IPS DF 6.9 (cell line): ENCODE measurements at regions not wholly inside any gene's neighbourhood (a gene's known extent, or its start where the extent isn't known, plus 50 kb on each side); places are given as distances from the start of the nearest gene placed in this dataset.

Experiments
- DNase-seq: peaks from one replicate; pipeline ENCODE4 v3.0.0-alpha.2; 2013; ENCODE audit warnings: low read depth, low spot score
- H3K27ac ChIP-seq: one replicate; pipeline ENCODE4 v1.5.1; 2013; ENCODE audit warnings: low read length, control low read depth
- H3K27me3 ChIP-seq: 2 replicates; pipeline ENCODE4 v1.6.1; 2013; ENCODE audit warnings: mild to moderate bottlenecking, low read length; ENCODE audit not compliant: control insufficient read depth, insufficient read depth
- H3K36me3 ChIP-seq: 2 replicates; pipeline ENCODE4 v1.6.1; 2013; ENCODE audit warnings: low read length; ENCODE audit not compliant: control insufficient read depth, insufficient read depth
- H3K4me1 ChIP-seq: 2 replicates; pipeline ENCODE4 v1.6.1; 2013; ENCODE audit warnings: low read length; ENCODE audit not compliant: control insufficient read depth, insufficient read depth
- H3K4me3 ChIP-seq: 2 replicates; pipeline ENCODE4 v1.5.1; 2013; ENCODE audit warnings: mild to moderate bottlenecking, low read length
- H3K9me3 ChIP-seq: 2 replicates; pipeline ENCODE4 v1.6.1; 2013; ENCODE audit warnings: low read length, inconsistent platforms; ENCODE audit not compliant: control insufficient read depth, insufficient read depth
- WGBS: extraction: QIAGEN DNeasy Blood & Tissue Kit; methylation state at CpG from one replicate; pipeline ENCODE4 v1.1.7; 2013; ENCODE audit warnings: mixed read lengths, missing lambda C conversion rate; ENCODE audit not compliant: insufficient read length, insufficient coverage; 5-methylcytosine and 5-hydroxymethylcytosine counted together

DNA sequence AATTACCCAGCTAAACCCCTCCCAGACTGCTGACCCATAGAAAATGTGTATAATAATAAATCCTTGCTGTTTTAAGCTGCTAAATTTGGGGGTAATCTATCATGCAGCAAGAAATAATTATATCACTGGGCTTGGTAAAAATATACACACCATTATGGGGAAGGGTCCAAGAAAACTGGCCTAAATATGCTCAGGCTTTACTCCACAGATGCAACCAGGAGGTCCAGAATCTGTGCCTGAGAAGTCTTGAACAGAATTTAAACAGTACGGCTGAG is 102.5 kb upstream of the SLC44A1 start:
- H3K4me3 ChIP-seq, result no peak overlapping the region
- H3K4me1 ChIP-seq, result peaks cover 2% of the 10 kb centered on the region; the same call in 1 of the 2 replicates
- H3K27me3 ChIP-seq, result no peaks in the 10 kb centered on the region
- no peak overlapping the region for H3K27ac ChIP-seq
- no CpG with 5 or more reads among the region's 1 CpG for WGBS
- DNase-seq, result no peak
- no peaks in the 10 kb centered on the region for H3K9me3 ChIP-seq
- no peaks in the 10 kb centered on the region for H3K36me3 ChIP-seq

DNA sequence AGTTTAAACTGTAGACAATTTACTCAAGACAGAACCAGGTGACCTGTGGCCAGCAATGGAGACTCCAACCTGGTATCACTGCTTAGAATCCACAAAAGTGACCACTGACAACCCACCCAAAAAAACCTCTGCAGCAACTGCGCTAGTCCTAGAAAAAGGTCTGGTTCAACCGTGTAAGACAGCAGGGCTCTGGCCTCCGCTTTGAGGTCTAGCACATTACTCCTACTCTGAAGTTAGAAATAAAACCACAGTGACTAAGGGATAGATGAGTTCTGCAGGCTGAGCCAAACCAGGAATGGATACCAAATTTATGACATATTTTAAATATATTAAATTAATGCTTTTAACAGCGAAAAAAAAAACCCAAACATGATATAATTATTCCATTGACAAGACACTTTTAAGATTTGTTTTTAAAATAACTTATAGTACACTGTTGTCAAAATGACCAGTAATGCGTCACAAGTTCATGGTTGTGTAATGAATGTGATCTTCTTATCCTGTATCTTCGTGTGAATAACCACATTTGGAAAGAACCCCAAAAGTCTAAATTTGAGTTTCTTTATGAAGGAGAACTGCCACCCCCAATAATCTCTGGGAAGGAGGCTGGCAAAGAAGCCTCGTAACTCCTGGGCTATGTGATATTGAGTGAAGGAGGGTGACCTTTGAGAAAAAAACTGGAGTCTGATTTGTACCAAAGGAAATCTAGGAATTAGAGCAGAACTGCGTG is 101.9 kb upstream of the SLC44A1 start:
- Histone ChIP-seq H3K27me3 (no peaks in the 10 kb centered on the region), H3K9me3 (no peaks in the 10 kb centered on the region), H3K4me3 (no peak overlapping the region), H3K36me3 (no peaks in the 10 kb centered on the region), H3K27ac (no peak overlapping the region), H3K4me1 (peaks cover 2% of the 10 kb centered on the region; the same call in 1 of the 2 replicates)
- WGBS, result no CpG with 5 or more reads among the region's 8 CpGs
- DNase-seq, result no peak

DNA sequence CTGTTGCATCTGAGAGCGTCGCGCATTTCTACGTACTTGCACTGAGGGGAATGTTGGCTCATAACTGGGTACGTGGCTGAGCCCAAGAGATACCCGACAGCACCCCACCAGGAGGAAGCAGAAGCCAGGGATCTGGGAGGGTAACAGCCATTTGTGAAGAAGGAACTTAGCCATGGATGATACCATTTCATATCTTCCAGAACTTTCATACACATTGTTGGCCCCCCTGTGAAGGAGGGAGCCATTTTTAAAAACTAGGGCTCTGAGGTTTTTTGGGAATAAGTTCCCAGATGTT is 101.4 kb upstream of the SLC44A1 start:
- Histone ChIP-seq H3K27ac (no peak overlapping the region), H3K4me3 (no peak overlapping the region), H3K9me3 (no peaks in the 10 kb centered on the region), H3K27me3 (no peaks in the 10 kb centered on the region), H3K36me3 (no peaks in the 10 kb centered on the region), H3K4me1 (peaks cover 2% of the 10 kb centered on the region; the same call in 1 of the 2 replicates)
- no CpG with 5 or more reads among the region's 6 CpGs for WGBS
- no peak for DNase-seq

DNA sequence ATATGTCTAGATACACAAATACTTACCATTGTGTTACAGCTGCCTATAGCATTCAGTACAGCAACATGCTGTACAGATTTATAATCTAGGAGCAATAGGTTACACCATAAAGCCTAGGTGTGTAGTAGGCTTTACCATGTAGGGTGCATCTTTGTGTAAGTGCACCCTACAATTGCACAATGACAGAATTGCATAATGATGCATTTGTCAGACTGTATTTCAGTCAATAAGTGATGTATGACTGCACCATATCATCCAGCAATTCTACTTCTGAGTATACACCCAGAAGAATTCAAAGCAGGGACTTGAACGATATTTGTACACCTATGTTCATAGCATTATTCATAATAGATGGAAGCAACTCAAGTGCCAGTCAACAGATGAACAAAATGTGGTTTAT is 100.4 kb upstream of the SLC44A1 start:
- Histone ChIP-seq H3K27ac (no peak overlapping the region), H3K9me3 (no peaks in the 10 kb centered on the region), H3K27me3 (no peaks in the 10 kb centered on the region), H3K4me3 (no peak overlapping the region), H3K36me3 (no peaks in the 10 kb centered on the region), H3K4me1 (peaks cover 2% of the 10 kb centered on the region; the same call in 1 of the 2 replicates)
- no peak for DNase-seq
- no CpG with 5 or more reads among the region's 1 CpG for WGBS

DNA sequence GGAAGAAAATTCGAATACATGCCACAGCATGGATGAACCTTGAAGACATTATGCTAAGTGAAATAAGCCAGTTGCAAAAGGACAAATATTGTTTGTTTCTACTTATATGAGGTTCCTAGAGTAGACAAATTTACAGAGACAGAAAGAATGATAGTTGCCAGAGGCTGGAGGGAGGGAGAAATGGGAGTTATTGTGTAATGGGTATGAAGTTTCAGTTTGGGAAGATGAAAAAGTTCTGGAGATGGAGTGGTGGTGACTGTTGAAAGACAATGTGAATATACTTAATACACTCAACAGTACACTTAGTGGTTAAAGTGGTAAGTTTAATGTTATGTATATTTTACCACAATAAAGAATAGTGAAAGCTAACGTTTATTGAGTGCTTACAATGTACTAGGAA is 99.6 kb upstream of the SLC44A1 start:
- Histone ChIP-seq H3K9me3 (no peaks in the 10 kb centered on the region), H3K27ac (no peak overlapping the region), H3K4me1 (no peaks in the 10 kb centered on the region), H3K4me3 (no peak overlapping the region), H3K36me3 (no peaks in the 10 kb centered on the region), H3K27me3 (no peaks in the 10 kb centered on the region)
- DNase-seq, result no peak
- no CpG with 5 or more reads among the region's 2 CpGs for WGBS

DNA sequence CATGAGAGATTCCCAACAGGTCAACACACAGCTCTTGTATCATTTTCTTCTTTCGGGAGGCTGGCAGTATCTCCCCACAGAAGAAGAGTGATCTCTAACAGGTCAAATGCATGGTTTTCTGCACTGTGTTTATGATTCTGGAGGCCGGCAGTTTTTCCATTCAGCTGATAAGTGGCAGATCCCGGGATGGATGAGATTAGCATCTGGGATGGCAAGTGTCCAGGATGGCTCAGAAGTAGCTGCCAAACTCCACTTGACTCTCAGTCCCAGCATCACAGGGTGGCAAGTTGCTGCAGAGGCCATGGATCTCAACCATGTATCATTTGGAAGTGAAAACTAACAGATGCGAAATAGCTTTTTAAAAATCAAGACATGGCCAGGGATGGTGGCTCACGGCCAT is 97.8 kb upstream of the SLC44A1 start:
- H3K27ac ChIP-seq, result no peak overlapping the region
- H3K4me3 ChIP-seq, result no peak overlapping the region
- DNase-seq, result no peak
- H3K4me1 ChIP-seq, result no peaks in the 10 kb centered on the region
- H3K9me3 ChIP-seq, result no peaks in the 10 kb centered on the region
- no peaks in the 10 kb centered on the region for H3K27me3 ChIP-seq
- no peaks in the 10 kb centered on the region for H3K36me3 ChIP-seq
- no CpG with 5 or more reads among the region's 5 CpGs for WGBS

DNA sequence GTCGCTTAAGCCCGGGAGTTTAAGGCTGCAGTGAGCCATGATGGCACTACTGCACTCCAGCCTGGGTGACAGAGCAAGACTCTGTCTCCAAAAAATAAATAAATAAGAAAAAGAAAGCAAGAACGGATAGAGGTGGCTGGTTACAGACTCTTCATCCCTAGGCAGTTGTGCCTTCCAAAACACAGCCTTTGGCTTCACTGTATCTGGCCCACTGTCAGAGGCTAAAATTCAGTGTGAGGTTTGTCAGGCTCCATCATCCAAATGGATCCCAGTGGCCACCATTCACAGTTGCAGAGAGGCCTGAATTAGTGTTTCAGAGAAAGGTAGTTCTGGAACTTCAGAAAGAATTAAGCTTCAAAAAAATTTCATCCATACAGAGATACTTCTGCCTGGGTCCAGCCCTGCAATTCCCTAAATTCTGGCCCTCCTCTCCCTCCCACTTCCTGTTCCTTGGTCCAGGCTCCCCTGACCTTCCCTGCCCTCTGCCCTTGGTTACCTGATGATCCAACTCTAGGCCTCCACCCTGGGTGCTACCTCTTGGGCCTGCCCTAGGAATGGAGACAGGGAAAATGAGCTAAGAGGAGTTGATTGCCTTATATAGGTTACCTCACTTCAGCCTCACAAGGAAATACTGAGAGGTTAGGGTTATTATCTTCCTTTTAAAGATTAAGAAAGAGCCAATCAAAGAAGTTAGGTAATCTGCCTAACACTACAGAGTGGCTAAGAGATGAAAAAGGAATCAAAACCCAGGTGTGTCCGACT is 97.2 kb upstream of the SLC44A1 start:
- WGBS, result no CpG with 5 or more reads among the region's 4 CpGs
- H3K27me3 ChIP-seq, result no peaks in the 10 kb centered on the region
- H3K4me1 ChIP-seq, result no peaks in the 10 kb centered on the region
- no peaks in the 10 kb centered on the region for H3K9me3 ChIP-seq
- no peak overlapping the region for H3K4me3 ChIP-seq
- no peaks in the 10 kb centered on the region for H3K36me3 ChIP-seq
- no peak for DNase-seq
- H3K27ac ChIP-seq, result no peak overlapping the region

DNA sequence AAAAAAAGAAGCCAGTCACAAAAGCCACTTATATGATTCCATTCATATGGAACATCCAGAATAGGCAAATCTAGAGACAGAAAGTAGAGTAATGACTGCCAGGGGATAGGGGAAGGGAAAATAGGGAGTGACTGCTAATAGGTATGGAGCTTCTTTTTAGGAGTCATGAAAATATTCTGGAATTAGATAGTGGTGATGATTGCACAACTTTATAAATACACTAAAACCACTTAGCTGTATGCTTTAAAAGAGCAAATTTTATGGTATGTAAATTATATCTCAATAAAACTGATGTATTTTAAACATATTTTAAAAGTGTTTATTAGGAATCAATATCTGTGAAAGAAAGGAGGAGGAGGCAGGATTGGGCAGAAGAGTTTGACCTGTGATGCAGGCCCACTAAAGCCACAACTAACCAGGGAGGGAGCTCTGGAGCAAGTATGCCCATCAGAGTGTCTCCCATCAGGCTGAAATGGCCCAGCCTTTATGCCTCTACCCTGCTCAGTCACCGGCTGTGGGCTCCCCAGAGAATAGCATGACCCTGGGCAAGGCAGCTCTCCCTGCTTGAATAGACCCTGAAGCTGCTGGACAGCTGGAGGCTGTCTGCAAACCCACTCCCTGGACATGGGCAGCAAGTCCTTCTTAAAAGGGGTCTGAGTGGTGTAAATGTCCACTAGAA is 96.0 kb upstream of the SLC44A1 start:
- no peaks in the 10 kb centered on the region for H3K9me3 ChIP-seq
- no peak overlapping the region for H3K27ac ChIP-seq
- H3K27me3 ChIP-seq, result no peaks in the 10 kb centered on the region
- H3K4me1 ChIP-seq, result no peaks in the 10 kb centered on the region
- DNase-seq, result no peak
- no peak overlapping the region for H3K4me3 ChIP-seq
- no CpG with 5 or more reads among the region's 1 CpG for WGBS
- no peaks in the 10 kb centered on the region for H3K36me3 ChIP-seq

DNA sequence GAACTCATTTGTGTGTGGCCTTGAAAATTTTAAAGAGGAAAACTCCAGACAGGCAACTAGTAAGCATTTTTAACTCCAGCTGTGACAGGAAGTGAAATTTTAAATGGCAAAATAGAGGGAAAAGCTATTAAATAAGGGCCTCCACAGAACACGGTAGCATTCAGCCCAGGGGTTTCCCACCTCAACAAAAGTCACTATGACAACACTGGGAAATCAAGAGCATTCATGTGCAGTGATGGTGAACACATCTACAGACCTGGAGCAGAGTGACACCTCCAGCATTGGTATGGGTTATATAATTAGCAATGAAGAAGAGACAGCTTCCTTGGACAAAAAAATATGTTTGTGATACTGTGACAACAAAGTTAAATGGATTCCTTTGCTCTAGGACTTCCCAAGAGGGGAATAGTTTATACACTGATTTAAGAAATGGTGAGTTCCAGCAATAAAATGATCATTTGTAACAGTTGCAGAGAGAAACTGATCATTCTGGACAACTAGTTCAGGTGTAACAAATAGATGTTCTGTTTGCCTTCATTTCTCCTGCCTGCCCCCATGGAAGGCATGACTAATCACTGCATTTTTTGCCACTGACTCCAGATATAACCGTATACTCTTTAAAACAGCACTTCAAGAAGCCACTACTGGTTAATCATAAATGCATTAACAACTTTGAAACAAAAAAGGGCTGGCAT is 93.3 kb upstream of the SLC44A1 start:
- H3K4me1 ChIP-seq, result no peaks in the 10 kb centered on the region
- no peaks in the 10 kb centered on the region for H3K27me3 ChIP-seq
- H3K27ac ChIP-seq, result no peak overlapping the region
- WGBS, result no CpG with 5 or more reads among the region's 2 CpGs
- no peaks in the 10 kb centered on the region for H3K9me3 ChIP-seq
- no peak overlapping the region for H3K4me3 ChIP-seq
- no peaks in the 10 kb centered on the region for H3K36me3 ChIP-seq
- DNase-seq, result no peak

DNA sequence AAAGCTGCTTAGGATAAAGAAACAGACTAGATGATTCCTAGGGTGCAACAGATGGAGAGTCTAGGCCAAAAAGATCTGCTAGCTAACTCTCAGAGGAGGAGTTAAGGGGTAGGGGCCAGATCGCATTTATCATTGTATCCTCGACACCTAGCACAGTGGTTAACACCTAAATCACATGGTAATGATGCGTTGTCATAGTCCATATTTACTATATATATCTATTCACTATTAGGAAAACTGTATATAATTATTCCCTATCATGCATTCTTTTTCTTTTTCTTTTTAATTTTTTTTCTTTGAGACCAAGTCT is 92.8 kb upstream of the SLC44A1 start:
- Histone ChIP-seq H3K4me1 (no peaks in the 10 kb centered on the region), H3K27me3 (no peaks in the 10 kb centered on the region), H3K27ac (no peak overlapping the region), H3K4me3 (no peak overlapping the region), H3K36me3 (no peaks in the 10 kb centered on the region), H3K9me3 (no peaks in the 10 kb centered on the region)
- no peak for DNase-seq
- no CpG with 5 or more reads among the region's 3 CpGs for WGBS
